IPS-18a (cell line): ENCODE measurements at regions not wholly inside any gene's neighbourhood (a gene's known extent, or its start where the extent isn't known, plus 50 kb on each side); places are given as distances from the start of the nearest gene placed in this dataset.
"Not testable (repeated sequence)": the region's sequence is repeated elsewhere in the genome, so short reads cannot be mapped to it uniquely, and the experiment has no call there.

ENCODE experiments used
- H3K27ac ChIP-seq: one replicate; pipeline ENCODE4 v1.5.1; 2013; ENCODE audit warnings: low read length
- H3K27me3 ChIP-seq: one replicate; pipeline ENCODE4 v1.6.1; 2013; ENCODE audit warnings: mild to moderate bottlenecking, low read length; ENCODE audit not compliant: control insufficient read depth, insufficient read depth
- H3K36me3 ChIP-seq: one replicate; pipeline ENCODE4 v1.6.1; 2013; ENCODE audit warnings: low read depth, low read length; ENCODE audit not compliant: control insufficient read depth
- H3K4me1 ChIP-seq: one replicate; pipeline ENCODE4 v1.6.1; 2013; ENCODE audit warnings: low read depth, low read length; ENCODE audit not compliant: control insufficient read depth
- H3K4me3 ChIP-seq: one replicate; pipeline ENCODE4 v1.5.1; 2013; ENCODE audit warnings: low read length
- H3K9ac ChIP-seq: one replicate; pipeline ENCODE4 v1.6.1; 2013; ENCODE audit warnings: mild to moderate bottlenecking, low read length, moderate library complexity
- H3K9me3 ChIP-seq: one replicate; pipeline ENCODE4 v1.6.1; 2013; ENCODE audit warnings: low read depth, low read length; ENCODE audit not compliant: control insufficient read depth

- H3K4me3 ChIP-seq, result no peak overlapping the region
- H3K9ac ChIP-seq, result no peak overlapping the region
- no peaks in the 10 kb centered on the region for H3K27me3 ChIP-seq
- H3K36me3 ChIP-seq, result no peaks in the 10 kb centered on the region
- H3K4me1 ChIP-seq, result no peaks in the 10 kb centered on the region
- H3K9me3 ChIP-seq, result no peaks in the 10 kb centered on the region
- no peak overlapping the region for H3K27ac ChIP-seq
These were observed 241.4 kb upstream of the IL12B start for GRCh38 chr5:159571501-159572244.

DNA sequence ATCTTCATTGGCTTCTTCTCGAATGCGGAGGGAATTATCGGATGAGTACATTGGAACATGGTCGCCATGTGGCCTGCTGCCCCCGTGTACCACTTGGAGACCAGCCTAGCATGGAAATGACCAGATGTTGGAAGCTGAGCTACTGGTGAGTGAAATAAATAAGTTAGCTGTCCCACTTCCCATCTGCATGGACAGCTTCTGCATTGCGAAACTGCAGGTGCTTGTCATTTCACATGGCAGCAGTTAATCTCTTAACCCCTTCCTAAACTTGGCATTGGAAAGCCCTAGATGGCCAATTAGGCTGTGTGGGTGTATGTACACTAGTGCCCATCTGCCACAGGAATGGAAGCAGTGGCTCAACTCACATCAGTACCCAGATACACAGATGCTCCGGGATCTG is 246.6 kb upstream of the IL12B start:
- H3K4me3 ChIP-seq, result no peak overlapping the region
- no peak overlapping the region for H3K9ac ChIP-seq
- no peak overlapping the region for H3K27ac ChIP-seq
- no peaks in the 10 kb centered on the region for H3K4me1 ChIP-seq
- no peaks in the 10 kb centered on the region for H3K27me3 ChIP-seq
- H3K36me3 ChIP-seq, result no peaks in the 10 kb centered on the region
- H3K9me3 ChIP-seq, result no peaks in the 10 kb centered on the region

- Histone ChIP-seq H3K36me3 (no peaks in the 10 kb centered on the region), H3K27ac (no peak overlapping the region), H3K9ac (no peak overlapping the region), H3K27me3 (no peaks in the 10 kb centered on the region), H3K4me3 (no peak overlapping the region), H3K9me3 (no peaks in the 10 kb centered on the region), H3K4me1 (no peaks in the 10 kb centered on the region)
These were observed 251.4 kb upstream of the IL12B start for GRCh38 chr5:159581502-159582249.

DNA sequence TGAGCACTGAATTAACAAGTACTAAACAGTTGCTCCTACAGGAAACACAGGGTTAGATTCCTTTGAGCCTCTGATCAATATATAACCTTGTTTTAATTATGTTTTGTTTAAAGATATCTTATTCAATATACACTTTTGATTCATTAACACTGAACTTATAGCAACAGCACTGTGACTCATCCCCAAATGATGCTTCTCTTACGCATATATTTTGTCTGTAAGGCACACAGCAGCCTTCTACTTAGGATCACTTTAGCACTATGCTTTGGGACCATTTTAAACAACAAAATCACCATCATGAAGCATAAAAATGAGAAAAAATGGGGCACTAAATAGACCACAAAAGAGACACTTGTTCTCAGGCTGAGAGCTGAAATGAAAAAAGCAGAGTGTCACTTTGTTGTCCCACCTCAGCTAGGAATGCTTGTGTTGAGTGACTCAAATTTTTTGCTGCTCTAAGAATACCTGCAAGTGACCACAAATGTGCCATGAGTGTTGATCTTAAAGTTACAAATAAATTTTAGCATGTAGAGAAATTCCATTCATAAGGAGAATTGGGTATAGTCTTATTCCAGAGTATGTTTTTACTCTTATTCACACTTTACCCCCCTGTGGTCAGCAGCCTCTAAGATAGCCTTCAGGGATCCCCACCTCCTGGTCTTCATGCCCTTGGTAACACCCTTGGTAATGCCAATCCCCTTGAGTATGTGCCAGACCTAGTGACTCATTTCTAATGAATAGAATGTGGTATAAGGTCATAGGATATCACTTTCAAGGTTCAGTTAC is 252.7 kb upstream of the IL12B start:
- Histone ChIP-seq H3K36me3 (no peaks in the 10 kb centered on the region), H3K9ac (no peak overlapping the region), H3K27me3 (no peaks in the 10 kb centered on the region), H3K27ac (no peak overlapping the region), H3K4me3 (no peak overlapping the region), H3K9me3 (no peaks in the 10 kb centered on the region), H3K4me1 (no peaks in the 10 kb centered on the region)

- H3K4me1 ChIP-seq, result no peaks in the 10 kb centered on the region
- H3K27me3 ChIP-seq, result no peaks in the 10 kb centered on the region
- H3K4me3 ChIP-seq, result no peak overlapping the region
- H3K9ac ChIP-seq, result no peak overlapping the region
- no peaks in the 10 kb centered on the region for H3K36me3 ChIP-seq
- H3K9me3 ChIP-seq, result no peaks in the 10 kb centered on the region
- no peak overlapping the region for H3K27ac ChIP-seq
These were observed 256.6 kb upstream of the IL12B start for GRCh38 chr5:159586921-159587320.

DNA sequence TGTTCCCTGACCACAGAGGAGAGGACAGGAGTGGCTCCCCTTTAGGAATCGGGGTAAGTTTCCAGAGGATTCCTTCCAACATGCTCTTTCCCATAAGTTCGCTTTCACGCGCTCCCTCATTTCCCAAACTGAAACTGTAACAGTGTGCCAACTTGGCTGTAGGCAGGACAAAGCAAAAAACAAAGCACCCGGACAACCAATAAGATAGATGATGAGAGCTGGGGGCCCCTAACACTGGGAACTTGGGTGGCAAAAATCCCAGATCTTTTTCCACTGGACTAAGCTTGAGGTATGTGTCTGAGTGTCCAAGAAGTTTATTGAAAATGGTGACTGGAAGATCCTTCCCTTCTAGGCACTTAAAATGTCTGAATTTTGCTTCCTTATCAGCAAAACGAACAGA is 258.7 kb upstream of the IL12B start:
- Histone ChIP-seq H3K9me3 (no peaks in the 10 kb centered on the region), H3K36me3 (no peaks in the 10 kb centered on the region), H3K27ac (no peak overlapping the region), H3K4me3 (no peak overlapping the region), H3K9ac (no peak overlapping the region), H3K27me3 (no peaks in the 10 kb centered on the region), H3K4me1 (no peaks in the 10 kb centered on the region)

DNA sequence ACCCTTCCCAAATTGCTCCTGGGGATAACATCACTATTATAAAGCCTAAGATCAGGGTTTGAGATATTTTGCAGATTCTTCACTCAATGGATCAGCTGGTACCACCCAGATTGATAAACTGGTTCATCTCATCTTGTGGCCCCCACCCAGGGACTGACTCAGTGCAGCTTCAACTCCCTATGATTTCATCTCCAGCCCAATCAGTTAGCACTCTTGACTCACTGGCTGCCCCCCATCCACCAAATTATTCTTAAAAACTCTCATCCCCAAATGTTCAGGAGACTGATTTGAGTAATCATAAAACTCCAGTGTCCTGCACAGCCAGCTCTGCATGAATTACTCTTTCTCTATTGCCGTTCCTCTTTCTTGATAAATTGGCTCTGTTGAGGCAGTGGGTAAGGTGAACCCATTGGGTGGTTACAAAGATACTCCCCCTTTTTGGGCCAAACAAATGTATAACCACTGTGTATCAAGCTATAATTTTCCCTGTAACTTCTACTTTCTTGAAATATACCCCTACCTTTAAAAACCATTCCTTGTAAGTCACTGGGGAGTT is 263.3 kb upstream of the IL12B start:
- no peaks in the 10 kb centered on the region for H3K36me3 ChIP-seq
- no peak overlapping the region for H3K9ac ChIP-seq
- no peak overlapping the region for H3K4me3 ChIP-seq
- H3K27me3 ChIP-seq, result no peaks in the 10 kb centered on the region
- H3K4me1 ChIP-seq, result no peaks in the 10 kb centered on the region
- peaks cover 10% of the 10 kb centered on the region for H3K9me3 ChIP-seq
- H3K27ac ChIP-seq, result no peak overlapping the region

GRCh38 chr5:159595561-159595960 is 265.3 kb upstream of the IL12B start:
- not testable (repeated sequence) for H3K36me3 ChIP-seq, H3K9me3 ChIP-seq

GRCh38 chr5:159601216-159601615 is 270.9 kb upstream of the IL12B start:
- H3K36me3 ChIP-seq, result no peaks in the 10 kb centered on the region
- no peak overlapping the region for H3K27ac ChIP-seq
- H3K4me3 ChIP-seq, result no peak overlapping the region

More at GRCh38 chr5:159595561-159595960, 265.3 kb upstream of the IL12B start:
- not testable (repeated sequence) for H3K27me3 ChIP-seq, H3K9ac ChIP-seq, H3K4me3 ChIP-seq, H3K4me1 ChIP-seq, H3K27ac ChIP-seq

GRCh38 chr5:159602434-159602833 is 272.1 kb upstream of the IL12B start:
- Histone ChIP-seq H3K36me3 (no peaks in the 10 kb centered on the region), H3K4me1 (no peaks in the 10 kb centered on the region), H3K27me3 (no peaks in the 10 kb centered on the region), H3K27ac (no peak overlapping the region), H3K9me3 (peaks cover 7% of the 10 kb centered on the region), H3K4me3 (no peak overlapping the region), H3K9ac (no peak overlapping the region)

More at GRCh38 chr5:159601216-159601615, 270.9 kb upstream of the IL12B start:
- no peak overlapping the region for H3K9ac ChIP-seq
- H3K27me3 ChIP-seq, result no peaks in the 10 kb centered on the region
- H3K4me1 ChIP-seq, result no peaks in the 10 kb centered on the region
- peaks cover 7% of the 10 kb centered on the region for H3K9me3 ChIP-seq

DNA sequence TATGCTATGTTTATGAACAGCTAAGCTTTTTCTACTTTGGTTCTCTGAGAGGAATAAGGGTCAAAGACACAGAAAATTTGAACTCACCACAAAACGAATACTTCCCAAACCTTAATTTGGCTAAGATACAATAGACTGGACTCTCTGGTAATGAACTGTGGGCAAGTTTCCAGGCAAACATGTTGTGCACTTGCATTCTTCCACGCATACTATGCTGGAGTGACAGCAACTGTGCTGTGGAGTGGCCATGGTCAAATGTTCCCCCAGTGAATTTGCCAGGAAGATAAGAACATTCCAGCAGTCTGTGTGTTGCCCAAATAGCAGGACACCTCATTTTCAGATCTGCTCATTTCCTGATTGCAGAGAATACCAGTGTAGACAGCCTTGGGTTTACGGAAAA is 275.3 kb upstream of the IL12B start:
- Histone ChIP-seq H3K27me3 (no peaks in the 10 kb centered on the region), H3K9me3 (peaks cover 5% of the 10 kb centered on the region), H3K4me1 (no peaks in the 10 kb centered on the region), H3K27ac (no peak overlapping the region), H3K4me3 (no peak overlapping the region), H3K36me3 (no peaks in the 10 kb centered on the region), H3K9ac (no peak overlapping the region)
